ENCODE measurements at regions not wholly inside any gene's neighbourhood (a gene's known extent, or its start where the extent isn't known, plus 50 kb on each side); places are given as distances from the start of the nearest gene placed in this dataset.

DNA sequence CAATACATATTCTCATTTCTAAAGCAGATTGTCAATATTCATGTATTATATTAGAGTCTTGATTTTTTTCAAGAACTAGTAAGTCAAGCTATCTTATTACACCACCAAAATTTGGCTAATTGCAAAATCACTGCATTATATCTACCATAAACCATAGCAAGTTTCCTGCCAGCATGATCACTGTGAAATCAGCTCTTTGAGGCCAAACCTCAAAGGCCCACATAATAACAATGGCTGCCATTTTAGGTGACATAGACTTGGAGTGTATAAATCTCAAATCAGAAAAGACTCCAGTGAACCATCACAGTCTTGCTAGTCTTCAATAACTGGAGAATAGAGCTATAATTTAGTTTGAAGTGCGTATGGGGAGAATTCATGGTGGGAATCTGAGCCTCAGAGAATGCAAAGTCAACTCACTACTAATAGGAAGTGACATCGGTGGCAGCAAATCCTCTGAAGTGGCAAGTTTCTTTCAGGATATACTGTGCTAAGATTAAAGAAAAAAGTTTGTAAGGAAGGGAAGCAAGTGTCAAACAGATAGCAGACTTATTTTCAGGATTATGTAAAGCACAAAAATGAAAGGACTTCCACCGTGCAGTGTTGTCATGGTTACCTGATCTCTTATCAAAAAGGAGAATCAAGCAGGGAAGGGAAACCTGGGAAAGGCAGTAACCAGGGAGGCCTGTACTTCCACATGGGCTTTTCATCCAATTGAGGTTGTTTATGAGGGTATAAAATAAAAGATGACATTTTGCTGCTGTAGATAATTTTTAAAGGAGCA lies 117.4 kb upstream of the FNDC3A start:
- Histone ChIP-seq H3K4me3 (no peak overlapping the region), H3K9me3 (no peaks in the 10 kb centered on the region), H3K4me1 (ENCODE audit: insufficient read depth) (no peaks in the 10 kb centered on the region), H3K27me3 (no peaks in the 10 kb centered on the region), H3K27ac (no peak overlapping the region), H3K36me3 (no peaks in the 10 kb centered on the region)
- TF ChIP-seq, protein P1, sequence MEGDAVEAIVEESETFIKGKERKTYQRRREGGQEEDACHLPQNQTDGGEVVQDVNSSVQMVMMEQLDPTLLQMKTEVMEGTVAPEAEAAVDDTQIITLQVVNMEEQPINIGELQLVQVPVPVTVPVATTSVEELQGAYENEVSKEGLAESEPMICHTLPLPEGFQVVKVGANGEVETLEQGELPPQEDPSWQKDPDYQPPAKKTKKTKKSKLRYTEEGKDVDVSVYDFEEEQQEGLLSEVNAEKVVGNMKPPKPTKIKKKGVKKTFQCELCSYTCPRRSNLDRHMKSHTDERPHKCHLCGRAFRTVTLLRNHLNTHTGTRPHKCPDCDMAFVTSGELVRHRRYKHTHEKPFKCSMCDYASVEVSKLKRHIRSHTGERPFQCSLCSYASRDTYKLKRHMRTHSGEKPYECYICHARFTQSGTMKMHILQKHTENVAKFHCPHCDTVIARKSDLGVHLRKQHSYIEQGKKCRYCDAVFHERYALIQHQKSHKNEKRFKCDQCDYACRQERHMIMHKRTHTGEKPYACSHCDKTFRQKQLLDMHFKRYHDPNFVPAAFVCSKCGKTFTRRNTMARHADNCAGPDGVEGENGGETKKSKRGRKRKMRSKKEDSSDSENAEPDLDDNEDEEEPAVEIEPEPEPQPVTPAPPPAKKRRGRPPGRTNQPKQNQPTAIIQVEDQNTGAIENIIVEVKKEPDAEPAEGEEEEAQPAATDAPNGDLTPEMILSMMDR (IDR thresholded peaks at IDR 0.05), result no peak
- TF ChIP-seq POLR2A (IDR thresholded peaks at IDR 0.05) (no peak), EP300 (IDR thresholded peaks at IDR 0.05) (no peak)
- intact Hi-C loops (cut with DNase I), result no loop called here
- DNase-seq, result no peak
- 63 to 70% (median 67%) methylated on average over 3 of the region's 3 CpGs for WGBS, 3 donors

DNA sequence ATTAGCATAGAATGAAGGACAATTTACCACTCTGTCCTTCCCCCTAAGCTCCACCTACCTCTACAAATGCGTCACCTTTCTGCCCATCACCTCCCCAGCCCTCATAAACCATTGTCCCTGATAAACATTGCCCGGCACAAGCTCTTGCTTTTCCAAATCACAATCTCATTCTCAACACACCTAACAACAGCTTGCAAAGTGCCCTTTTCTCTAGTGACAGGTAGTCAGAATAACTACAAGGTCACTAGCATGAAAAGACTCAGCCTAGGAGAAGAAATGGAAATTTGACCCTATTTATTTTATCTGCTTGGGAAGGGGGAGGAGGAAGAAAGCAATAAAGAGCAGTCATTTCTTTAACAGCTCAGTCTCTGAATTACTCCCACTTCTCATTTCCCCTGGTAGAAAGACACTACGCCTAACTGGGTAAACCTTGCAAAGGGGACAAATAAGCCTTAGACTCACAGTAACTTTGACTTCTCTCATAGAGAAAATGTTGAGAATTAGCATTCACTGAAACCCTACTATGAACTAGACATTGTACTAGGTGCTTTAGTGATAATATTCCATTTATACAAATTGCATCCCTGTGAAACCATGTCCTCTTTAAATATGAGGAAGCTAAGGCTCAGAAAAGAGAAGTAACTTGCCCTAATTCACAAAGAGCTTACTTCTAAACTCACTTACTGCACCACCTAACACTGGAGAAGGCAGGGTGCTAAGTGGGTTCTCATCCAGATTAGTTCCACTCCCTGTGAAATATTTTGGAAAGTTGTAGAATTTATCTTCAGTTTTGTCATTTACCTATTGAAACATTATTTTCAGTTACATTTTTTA lies 116.2 kb upstream of the FNDC3A start:
- Histone ChIP-seq H3K36me3 (no peaks in the 10 kb centered on the region), H3K4me1 (ENCODE audit: insufficient read depth) (no peaks in the 10 kb centered on the region), H3K4me3 (no peak overlapping the region), H3K27me3 (no peaks in the 10 kb centered on the region), H3K27ac (no peak overlapping the region), H3K9me3 (no peaks in the 10 kb centered on the region)
- no peak for DNase-seq
- TF ChIP-seq EP300 (IDR thresholded peaks at IDR 0.05) (no peak), POLR2A (IDR thresholded peaks at IDR 0.05) (no peak)
- TF ChIP-seq, protein P1 (IDR thresholded peaks at IDR 0.05), result no peak
- 57 to 62% (median 57%) methylated on average over 3 of the region's 3 CpGs for WGBS, 3 donors
- intact Hi-C loops (cut with DNase I), result no loop called here

DNA sequence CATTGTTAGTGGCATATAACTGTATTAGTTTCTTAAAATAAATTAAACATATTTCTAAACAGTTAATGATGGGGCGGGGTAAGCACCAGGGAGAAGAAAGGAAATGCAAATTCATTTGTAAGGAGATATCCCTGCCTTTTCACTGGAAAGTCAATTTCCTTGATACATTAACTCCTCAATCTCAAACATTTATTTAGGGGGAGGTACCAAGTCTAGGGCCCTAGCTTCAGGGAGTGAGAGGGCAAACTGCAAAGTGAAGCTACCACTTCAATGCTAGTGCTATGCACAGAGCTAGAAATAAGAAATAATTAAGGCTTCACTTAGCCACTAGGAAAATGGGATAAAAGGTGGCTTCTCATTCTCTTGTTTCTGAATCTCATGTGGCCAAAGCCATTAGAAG lies 115.3 kb upstream of the FNDC3A start:
- Histone ChIP-seq H3K9me3 (no peaks in the 10 kb centered on the region), H3K4me1 (ENCODE audit: insufficient read depth) (no peaks in the 10 kb centered on the region), H3K36me3 (no peaks in the 10 kb centered on the region), H3K27ac (no peak overlapping the region), H3K4me3 (no peak overlapping the region), H3K27me3 (no peaks in the 10 kb centered on the region)
- TF ChIP-seq, protein P1 (IDR thresholded peaks at IDR 0.05), result no peak
- TF ChIP-seq POLR2A (IDR thresholded peaks at IDR 0.05) (no peak), EP300 (IDR thresholded peaks at IDR 0.05) (no peak)
- 91 to 95% (median 91%) methylated on average over 1 of the region's 1 CpG for WGBS, 3 donors
- intact Hi-C loops (cut with DNase I), result no loop called here
- DNase-seq, result no peak

DNA sequence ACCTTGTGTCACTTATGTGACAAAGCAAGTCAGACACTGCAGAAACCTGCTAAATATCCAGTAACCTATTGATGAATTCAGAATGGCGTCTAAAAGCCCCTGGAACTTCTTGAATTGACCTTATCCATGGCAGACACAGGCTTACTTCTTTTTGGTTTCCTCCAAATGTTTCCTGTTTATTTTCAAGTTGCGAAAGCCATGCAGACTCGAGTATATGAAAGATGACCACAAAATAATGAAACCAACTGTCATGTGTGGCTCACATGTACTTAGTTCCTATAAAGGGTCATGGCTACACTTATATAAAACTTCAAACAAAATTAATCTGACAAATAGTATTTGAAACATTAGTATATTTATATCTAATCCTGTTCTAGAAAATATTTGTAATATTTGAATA lies 113.1 kb upstream of the FNDC3A start:
- H3K4me3 ChIP-seq, result no peak overlapping the region
- H3K36me3 ChIP-seq, result no peaks in the 10 kb centered on the region
- intact Hi-C loops (cut with DNase I), result no loop called here
- TF ChIP-seq, protein P1 (IDR thresholded peaks at IDR 0.05), result no peak
- TF ChIP-seq EP300 (IDR thresholded peaks at IDR 0.05), result no peak
- TF ChIP-seq POLR2A (IDR thresholded peaks at IDR 0.05), result no peak
- no peaks in the 10 kb centered on the region for H3K9me3 ChIP-seq
- H3K27ac ChIP-seq, result no peak overlapping the region
- 80 to 89% (median 81%) methylated on average over 3 of the region's 3 CpGs for WGBS, 3 donors
- H3K27me3 ChIP-seq, result no peaks in the 10 kb centered on the region
- no peak for DNase-seq
- no peaks in the 10 kb centered on the region for H3K4me1 ChIP-seq (ENCODE audit: insufficient read depth)

All from ovary (tissue), 7 donors.